Hypothalamus (tissue), 51 donors: ENCODE measurements at regions not wholly inside any gene's neighbourhood (a gene's known extent, or its start where the extent isn't known, plus 50 kb on each side); places are given as distances from the start of the nearest gene placed in this dataset.
A peak's percentile ranks its signal among the peaks of the same experiment; 100 is the strongest.
"Not testable (repeated sequence)": the region's sequence is repeated elsewhere in the genome, so short reads cannot be mapped to it uniquely, and the experiment has no call there.

Experiments used
- DNase-seq, 51 donors: peaks; one replicate each; lab custom pipeline; 2025; lab: John Stamatoyannopoulos, UW

DNA sequence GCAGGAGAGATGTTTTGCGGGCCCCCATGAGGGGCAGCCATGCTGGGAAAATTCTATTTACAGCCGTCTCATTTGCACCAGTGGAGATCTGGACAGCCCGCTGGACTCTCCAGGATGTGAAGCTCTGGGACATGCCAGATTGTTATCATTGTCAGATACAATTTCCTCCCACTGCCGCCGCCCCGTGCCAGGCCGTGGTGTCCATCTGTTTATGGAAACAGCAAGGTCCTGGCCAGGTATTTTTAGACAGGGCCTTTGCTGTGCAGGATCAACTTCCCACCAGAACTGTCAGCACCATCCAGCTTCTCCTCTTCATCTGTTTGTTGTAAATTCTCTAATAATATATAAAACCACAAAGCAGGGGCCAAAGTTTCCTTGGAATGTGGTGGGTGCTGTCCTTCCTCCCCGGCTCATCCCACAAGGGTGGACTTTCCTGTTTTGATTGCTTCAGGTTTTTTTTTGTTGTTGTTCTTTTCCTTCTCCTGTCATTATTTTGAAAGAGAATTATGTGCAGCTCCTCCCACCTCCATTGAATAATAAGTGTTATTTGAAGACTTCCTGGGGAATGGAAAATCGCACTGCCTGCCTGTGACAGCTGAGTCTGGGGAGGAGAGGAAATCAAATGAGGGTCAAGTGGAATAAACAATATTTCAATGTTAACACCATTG is 398.1 kb downstream of the TNS1 start:
- DNase-seq: no peak

DNA sequence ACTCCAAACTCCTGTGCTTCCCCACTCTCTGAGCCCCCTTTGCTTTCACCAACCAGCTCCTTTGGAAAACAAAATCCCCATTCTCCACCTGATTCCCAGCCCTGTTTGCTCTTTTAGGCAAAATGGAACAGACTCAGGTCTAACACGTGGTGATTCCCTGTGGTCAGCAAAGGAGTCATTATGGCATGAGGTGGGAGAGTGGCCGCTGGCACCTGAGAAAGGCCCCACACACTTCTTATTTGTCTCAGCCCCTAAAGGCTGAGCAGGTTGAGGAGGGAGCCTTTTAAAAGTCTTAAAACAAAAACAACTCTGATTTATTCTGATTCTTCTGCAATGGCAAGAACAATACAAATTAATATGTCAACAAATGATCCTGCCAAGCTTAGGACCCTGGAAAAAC is 401.2 kb downstream of the TNS1 start:
- no peak for DNase-seq

DNA sequence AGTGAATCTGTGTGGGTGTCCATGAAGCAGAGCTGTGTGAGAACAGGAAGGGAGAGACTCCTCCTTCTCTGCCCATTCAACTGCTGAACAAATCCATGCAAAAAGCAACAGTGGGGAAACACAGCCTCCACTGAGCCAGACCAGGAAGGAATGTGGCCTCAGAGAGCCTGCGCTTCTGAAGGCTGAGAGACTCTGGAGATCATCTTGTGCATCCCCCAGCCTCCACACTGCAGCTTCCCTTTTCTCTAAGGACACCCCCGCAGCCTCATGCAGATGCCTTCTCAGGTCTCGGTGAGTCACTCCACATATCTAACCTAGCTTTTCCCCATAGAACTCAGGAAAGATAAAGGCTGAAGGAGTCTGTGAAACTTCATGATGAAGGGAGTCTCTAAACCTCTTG is 402.9 kb downstream of the TNS1 start:
- peak in 1 of 51 donors; percentile 13 for DNase-seq

DNA sequence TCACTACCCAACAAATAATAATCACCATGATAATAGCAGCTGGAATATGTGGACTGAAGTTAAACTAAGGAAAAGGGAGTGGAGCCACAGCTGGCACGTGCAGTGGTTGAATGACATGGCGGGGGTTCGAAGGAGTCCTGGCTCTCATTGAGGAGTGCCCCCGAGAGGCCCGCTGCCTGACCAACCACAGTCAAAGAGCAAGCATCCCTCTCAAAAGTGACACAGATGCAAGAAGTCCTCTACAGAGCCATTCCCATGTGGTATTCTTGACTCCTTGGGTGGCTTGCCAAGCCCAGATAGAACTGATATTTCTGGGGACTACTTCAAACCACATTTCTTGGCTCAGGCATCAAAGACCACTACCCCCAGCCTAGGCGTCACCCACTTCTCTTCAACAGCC is 405.1 kb downstream of the TNS1 start:
- DNase-seq: no peak

DNA sequence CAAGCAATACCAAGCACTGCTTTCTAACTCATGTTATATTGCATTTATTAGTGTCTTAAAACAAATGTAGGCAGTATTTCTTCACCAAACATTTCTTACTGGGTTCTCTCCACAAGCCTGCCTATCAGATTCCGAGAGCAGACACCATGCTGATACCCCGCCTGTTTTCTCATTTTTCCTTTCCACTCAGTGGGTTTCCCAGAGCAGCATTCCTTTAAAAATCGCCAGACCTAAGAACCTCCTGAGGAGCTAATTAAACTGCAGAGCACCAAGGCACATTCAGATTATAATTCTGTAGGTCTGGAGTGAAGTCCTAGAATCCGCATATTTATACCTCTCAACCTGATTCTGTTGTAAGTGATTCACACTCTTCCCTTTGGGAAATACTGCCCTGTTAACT is 405.6 kb downstream of the TNS1 start:
- DNase-seq: no peak

DNA sequence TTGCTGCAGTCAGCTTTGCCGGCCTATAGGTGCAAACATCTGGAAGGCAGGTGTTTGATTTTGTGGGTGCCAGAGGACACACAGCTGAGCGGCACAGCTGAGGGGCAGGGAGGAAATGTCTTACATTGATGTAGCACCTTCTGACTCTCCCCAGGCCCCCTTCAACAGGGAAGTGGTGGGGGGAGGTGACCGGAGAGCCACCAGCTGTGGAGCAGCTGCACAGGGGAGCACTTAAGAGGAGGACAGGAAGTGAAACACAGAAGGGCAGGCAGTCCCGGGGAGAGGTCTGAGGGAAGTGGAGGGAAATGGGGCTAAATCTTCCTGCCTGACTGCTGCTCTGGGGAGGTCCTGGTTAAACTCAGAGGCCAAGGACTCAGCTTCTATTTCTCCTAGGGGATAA is 409.1 kb downstream of the TNS1 start:
- no peak for DNase-seq

DNA sequence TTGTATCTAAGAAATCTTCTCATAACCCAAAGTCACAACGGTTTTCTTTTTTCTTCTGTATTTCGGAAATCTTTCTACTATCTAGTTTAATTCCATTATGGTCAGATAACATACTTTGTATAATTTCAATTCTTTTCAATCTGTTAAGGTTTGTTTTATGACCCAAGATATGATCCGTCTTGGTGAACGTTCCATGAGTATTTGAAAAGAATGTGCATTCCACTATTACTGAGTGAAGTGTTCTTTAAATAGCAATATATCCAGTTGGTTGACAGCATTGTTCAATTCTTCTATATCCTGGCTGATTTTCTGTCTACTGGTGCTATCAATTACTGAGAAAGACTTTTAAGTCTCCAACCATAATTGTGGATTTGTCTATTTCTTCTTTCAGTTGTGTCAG is 414.5 kb downstream of the TNS1 start:
- DNase-seq: no peak

DNA sequence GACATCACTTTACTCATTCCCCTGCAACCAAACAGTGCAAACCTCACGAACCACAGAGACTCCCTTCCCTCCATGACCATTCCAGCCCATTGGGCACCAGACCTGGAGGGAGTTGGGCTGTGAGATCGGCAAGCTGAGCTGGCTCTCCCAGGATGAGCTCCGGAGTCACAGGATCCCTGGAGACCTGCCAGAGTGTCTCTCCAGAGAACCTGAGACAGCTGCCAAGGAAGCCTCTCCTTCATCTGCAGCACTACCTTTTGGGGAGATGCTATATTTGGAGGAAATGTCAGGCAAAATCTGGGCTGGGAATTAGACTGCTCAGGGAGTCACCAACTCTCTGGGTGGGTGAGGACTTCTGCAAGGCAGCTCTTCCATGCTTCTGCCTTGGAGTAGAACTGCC is 417.4 kb downstream of the TNS1 start:
- no peak for DNase-seq

DNA sequence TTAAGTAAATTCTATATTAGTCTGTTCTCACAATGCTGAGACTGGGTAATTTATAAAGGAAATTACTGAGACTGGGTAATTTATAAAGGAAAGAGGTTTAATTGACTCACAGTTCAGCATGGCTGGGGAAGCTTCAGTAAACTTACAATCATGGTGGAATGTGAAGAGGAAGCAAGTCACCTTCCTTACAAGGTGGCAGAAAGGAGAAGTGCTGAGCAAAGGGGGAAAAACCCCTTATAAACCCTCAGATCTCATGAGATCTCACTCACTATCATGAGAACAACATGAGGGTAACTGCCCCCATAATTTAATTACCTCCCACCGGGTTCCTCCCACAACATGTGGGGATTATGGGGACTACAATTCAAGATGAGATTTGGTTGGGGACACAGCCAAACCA is 422.4 kb downstream of the TNS1 start:
- DNase-seq: not testable (repeated sequence)

DNA sequence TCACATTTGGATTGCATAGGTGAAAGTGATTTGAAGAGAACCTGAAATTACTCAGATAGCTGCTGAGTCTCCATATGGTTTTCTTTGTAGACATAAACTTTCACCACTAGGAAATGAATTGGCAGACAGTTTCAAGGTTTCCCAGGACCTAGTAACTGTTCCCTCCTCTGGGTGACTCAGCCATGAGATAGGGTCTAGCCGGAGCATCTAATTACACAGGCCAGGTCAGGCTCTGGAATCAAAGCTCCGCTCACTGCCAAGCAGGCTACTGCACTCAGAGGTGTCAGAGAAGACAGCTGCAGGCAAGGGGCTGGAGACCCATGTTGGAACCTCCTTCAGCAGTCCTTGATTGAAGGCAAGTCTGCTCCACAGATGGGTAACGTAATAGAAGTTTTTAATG is 429.2 kb downstream of the TNS1 start:
- DNase-seq: no peak

DNA sequence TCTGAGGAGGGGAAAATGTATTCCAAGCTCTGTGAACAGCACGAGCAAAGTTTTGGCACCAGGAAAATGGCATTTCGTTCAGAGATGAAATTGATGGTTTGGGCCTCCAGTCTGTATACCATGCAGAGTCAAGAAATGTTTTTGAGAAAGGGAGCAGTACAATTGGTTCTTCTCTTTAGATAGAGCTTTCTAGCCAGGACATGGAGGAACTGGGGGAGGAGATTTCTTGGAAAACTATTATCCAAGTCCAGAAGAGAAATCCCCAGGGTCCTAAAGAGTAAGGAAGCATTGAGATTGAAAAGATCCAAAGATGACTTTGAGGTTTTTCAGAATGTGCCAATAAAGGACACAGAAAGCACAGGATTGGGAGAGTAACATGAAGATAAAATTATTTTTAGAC is 432.4 kb downstream of the TNS1 start:
- DNase-seq: no peak

DNA sequence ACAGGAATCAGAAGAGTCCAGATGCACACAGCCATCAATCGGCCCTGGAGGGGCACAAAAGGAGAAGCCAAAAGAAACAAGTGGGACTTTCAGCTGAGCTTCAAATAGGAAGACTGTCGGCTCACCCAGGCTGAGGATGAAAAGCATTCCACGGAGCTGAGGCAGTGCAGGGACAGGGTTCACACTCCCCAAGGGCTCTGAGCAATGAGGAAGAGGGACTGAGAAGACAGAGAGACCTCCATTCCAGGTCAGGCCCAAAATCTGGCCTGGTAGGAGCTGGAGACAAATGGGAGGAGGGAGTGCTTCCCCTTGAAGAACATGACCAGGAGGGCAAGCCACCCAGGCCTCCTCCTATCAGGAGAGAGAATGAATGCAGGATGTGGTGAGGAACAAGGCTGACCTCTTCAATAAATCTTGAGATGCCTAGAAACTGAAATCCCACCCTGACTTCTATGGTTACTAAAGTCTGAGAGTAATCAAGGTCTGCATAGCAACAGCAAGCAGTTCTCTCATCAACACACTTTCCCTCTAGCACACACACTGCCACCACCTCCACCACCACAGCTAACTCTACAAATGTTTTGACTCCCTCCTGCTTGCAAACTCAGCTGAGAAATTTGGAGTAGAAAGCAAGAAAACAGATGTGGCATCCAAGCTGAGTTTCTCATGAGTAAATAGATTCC is 434.4 kb downstream of the TNS1 start:
- no peak for DNase-seq

DNA sequence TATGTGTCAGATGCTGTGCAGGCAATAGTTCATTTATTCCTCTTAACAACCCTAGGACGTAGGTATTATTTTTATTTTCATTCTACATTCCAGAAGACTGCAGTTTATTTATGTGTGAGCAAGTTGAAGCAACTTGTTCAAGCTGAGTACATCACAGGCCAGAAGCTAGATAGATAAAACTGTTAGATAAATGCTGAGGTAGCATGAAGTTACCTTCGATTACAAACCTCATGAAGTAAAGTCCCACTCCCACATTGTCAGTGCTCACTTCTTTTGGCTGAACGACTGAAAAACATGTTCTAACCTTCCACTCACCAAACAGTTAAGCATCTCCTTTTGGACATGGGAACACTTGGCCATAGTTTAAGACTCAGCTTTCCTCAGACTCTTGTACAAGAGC is 439.2 kb downstream of the TNS1 start:
- DNase-seq: no peak

DNA sequence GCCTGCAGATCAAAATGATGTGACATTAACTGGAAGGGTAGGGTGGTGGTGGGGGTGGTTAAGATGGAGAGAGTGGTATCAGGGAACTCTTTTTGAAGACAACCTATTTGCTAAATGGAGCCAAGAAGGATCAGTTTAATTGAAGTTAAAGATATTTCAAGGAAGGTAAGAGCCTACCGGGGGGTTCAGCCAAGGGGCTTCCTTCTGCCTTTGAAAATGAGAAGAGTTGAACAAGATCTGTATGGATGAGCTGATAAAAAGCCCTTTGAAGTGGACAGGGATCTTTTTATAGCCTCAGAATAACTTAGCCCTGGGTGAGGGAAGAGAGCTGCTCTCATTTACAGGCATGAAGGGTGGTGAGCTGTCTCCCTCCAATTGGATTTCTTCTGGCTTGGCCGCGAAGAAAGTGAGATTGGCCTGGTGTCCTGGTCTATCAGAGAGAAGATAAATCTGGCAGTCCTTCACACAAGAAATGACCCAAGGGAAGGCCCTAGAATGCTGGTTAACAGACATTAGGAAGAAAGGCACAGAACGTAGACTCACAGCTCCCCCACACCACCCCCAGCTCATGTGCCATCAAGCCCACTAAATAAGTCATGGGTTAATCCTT is 439.8 kb downstream of the TNS1 start:
- DNase-seq: no peak

DNA sequence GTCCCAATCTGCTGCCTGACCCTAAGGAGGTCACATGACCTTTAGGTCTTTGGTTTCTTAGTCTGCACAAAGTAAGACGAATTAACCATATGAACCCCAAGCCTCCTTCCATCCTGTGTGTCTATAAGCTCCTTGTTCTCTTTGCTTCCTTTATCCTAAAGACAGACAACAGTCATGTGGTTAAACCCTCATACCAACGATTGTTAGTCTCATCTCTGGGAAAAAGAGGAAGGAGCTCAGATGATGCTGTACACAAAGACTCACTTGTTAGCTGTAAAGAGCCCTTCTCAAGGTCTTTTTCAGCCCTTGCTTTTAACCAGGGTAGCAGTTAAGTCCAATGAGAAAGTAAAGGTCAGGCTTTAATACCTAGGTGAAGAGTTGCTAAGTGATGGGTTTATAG is 443.7 kb downstream of the TNS1 start:
- no peak for DNase-seq

DNA sequence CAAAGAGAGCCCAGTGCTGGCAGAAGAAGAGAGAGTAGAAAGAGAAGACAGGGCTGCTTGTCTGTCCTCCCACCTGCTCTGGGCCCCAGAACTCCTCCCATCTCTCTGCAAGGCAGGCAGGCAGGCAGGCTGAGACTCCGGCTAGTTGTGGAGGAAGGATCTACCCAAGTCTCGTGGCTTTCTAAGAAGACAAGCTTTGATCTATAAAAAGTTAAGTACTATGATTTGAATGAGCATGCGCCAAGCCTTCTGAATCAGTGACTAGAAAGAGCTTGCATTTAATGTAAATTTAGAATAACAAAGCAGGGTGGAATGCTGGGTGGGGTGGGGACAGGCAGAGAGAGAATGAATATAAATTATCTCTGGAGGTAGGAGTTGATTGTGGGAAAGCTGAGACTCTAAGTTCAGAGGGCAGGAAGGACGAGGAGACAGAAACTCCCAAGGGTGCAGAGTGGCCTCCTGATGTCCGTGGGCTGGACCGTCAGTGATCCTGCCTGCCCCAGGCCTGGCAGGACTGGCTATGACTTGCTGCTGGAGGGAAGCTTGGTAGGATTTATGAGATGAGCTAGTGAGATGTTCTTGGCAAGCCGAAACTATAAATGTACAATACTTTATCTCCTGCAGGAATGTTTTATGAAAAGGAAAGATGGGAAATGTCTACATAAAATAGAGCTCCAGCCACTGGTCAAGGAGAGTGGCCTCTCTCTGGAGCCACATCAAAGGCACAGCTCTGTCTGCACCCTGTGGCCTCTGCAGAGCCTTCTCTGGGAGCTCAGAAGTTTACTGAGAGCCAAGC is 447.5 kb downstream of the TNS1 start:
- no peak for DNase-seq

DNA sequence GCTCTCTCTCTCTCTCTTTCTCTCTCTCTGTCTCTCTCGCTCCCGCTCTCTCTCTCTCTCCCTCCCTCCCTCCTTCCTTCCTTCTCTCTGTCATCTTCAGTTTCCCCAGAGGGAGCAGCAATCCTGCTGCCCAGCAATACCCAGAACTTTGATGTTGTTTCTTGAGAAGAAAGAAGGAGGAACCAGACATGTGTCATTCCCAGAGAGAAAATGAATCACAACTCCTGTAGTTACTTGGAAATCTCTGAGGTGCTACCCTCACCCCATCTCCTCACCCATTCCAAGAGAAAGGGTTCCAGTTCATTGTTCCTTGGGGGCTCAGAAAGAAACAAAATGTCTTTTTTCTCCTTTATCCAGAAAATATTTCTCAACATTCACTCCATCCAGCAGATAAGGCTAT is 449.1 kb downstream of the TNS1 start:
- no peak for DNase-seq

DNA sequence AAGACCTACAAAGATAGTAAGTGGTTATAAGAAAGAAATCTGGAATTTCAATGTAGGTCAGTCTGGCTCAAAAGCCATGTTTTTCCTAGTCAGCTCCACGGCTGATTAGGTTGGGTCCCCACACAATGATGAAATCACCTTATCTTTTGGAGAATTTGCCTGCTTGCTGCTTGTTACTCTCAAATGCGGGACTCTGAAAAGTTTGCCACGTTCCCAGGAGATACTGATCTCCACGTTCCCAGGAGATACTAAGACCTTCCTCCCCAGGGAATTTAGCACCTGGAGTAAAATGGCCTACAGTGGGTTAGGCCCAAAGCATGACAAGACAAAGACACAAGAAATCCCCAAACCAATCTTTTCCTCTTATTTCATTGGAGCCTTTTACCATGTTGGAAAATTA is 449.6 kb downstream of the TNS1 start:
- no peak for DNase-seq

DNA sequence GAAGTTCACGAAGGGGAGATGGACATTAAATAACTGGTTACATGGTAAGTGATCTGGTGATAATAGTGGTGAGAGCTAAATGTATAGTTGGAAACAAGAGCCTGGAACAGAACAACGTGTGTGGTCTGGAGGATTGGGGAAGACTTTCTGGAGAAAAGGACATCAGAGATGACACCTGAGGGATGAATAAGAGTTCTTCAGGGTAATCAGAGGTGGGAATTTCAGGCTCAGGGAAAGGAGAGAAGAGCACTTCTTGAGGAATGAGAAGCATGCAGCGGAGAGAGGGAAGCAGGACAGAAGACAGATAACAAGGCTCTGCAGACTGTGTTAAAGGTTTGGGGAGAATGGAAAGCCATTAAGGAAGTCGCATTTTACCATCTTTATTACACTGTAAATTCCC is 450.7 kb downstream of the TNS1 start:
- DNase-seq: no peak

DNA sequence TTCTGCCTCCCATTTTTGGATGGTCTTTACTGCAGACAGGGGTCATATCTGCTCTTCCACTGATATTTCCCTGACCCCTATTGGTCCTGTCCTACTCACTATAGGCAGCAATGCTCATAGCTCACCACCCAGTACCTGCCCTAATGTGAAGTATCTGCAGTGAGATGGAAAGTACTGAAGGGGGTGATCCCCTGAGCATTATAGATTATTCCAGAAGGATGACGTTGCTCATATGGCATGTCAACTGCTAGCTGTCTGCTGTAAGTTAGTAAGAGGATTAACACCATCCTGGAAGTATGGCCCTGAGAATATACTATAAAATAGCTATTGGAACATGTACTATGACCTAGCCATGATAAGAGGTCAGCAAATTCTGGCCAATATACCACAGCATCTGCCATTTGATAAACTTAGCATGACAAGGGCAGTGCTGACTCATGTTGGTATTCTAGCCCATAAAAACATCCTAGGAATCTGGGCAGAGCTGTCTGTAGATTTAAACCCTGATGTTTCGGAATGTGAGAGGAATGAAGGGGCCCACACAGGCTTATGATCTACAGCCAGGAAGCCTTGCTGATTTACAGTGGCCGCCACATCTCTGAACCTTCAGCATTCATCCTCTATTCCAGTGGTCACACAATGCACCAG is 451.4 kb downstream of the TNS1 start:
- DNase-seq: no peak

DNA sequence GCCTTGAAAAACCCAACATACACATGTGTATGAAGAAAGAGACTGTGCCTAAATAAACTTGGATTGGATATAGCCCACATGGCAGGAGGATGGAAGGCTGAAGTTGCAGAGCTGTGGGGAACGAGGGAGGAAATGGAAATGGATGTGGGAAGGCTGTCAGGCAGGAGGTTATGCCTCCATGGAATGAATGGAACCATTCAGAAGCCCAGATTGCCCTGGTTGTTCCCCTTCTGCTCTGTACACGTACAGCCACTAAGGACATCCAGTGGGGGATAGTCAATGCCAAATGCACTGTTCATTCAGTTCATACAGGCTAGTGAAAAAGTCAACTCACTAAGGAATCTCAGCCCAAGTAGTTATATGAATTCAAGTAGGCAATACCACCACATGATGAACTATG is 463.7 kb downstream of the TNS1 start:
- DNase-seq: no peak
